Motor neuron (in vitro differentiated cells): ENCODE measurements at regions not wholly inside any gene's neighbourhood (a gene's known extent, or its start where the extent isn't known, plus 50 kb on each side); places are given as distances from the start of the nearest gene placed in this dataset.

ENCODE experiments used
- ATAC-seq, 8 experiments: fragments of 200-7000 bp; cut with Tn5 transposase; replicated peaks in 6 of 8; 2 replicates each; pipeline ENCODE4 v1.8.0; 2021; ENCODE audit warnings: mild to moderate bottlenecking in 8 of 8, moderate library complexity in 8 of 8
- H3K27ac ChIP-seq, 2 donors: fragments of 250-450 bp; sonication (Bioruptor Pico); 2 replicates each; pipeline ENCODE4 v1.9.0; 2021; ENCODE audit warnings: antibody characterized with exemption in 2 of 2, mild to moderate bottlenecking in 2 of 2, moderate library complexity in 1 of 2
- H3K4me1 ChIP-seq, 2 donors: fragments of 250-450 bp; sonication (Bioruptor Pico); replicated peaks in 1 of 2; 2 replicates each; pipeline ENCODE4 v1.6.1; 2021; ENCODE audit warnings: antibody characterized with exemption in 2 of 2, mild to moderate bottlenecking in 2 of 2, moderate library complexity in 1 of 2
- H3K4me3 ChIP-seq, 5 donors: fragments of 250-450 bp; sonication (Bioruptor Pico); 2 replicates each; pipeline ENCODE4 v1.9.0; 2021; ENCODE audit warnings: antibody characterized with exemption in 5 of 5, mild to moderate bottlenecking in 5 of 5, moderate library complexity in 4 of 5
- WGBS, 10 experiments: fragments of 450-650 bp; shearing (Covaris generic); methylation state at CpG; one replicate each; pipeline ENCODE4 v1.0.0; 2022; 5-methylcytosine and 5-hydroxymethylcytosine counted together
- in situ Hi-C, 9 experiments: fragments of 400-800 bp; cut with MboI; loops; one replicate each; pipeline ENCODE4 v1.15.0; 2021; ENCODE audit warnings: low sequenced_read_pairs in 9 of 9, low pct_unique_long_range_greater_than_20kb in 2 of 9; ENCODE audit not compliant: unreplicated experiment in 9 of 9

DNA sequence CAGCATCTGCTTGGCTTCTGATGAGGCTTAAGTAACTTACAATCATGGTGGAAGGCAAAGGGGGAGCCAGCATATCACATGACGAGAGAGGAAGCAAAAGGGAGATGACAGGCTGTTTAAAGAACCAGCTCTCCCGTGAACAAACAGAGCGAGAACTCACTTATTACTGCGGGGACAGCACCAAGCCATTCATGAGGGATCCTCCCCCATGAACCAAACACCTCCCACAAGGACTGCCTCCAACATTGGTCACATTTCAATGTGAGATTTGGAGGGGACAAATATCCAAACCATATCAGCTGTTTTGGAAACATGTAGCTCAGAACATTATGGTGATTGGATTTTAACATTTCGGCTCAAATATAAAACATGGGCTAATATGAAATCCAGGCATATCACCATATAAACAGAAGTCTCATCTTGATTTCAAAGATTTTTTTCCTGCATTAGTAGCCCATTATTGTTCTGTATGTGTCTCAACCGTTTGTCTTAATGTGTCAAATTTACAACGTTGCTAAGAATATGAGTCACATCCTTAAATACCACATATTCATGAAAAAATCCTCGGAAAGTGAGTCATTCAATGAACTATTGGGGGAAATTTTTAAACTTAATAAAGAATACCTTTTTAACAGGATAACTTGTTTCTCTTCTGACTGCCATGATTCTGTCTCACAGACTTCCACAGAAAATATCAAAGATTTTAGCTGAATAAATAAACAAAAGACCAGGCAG, 894.3 kb downstream of the TFAP2A start:
- peak in 4 of 8 experiments; percentile 38 to 91 (median 72) for ATAC-seq
- in situ Hi-C loops, result loop anchor here in 1 of 9 experiments (25.0 kb wide), 1 partner anchor 533 kb away; no protein-coding TSS in a partner anchor
- peaks cover 8 to 10% of the 10 kb centered on the region in 2 donors for H3K4me1 ChIP-seq
- H3K27ac ChIP-seq, result no peak overlapping the region
- H3K4me3 ChIP-seq, result no peak overlapping the region
- 8 to 89% (median 76%) methylated on average over 1 to 8 of the region's 8 CpGs for WGBS, 10 experiments

GRCh38 chr6:9518431-9518830, 896.4 kb downstream of the TFAP2A start:
- no peak overlapping the region for H3K27ac ChIP-seq
- no peak overlapping the region for H3K4me3 ChIP-seq
- in situ Hi-C loops, result loop anchor here in 1 of 9 experiments (25.0 kb wide), 1 partner anchor 531 kb away; no protein-coding TSS in a partner anchor
- H3K4me1 ChIP-seq, result peaks cover 8 to 10% of the 10 kb centered on the region in 2 donors
- no peak for ATAC-seq
- 67 to 100% (median 78%) methylated on average over 1 of the region's 1 CpG; no CpG with 5 or more reads in 3 of the 10 experiments for WGBS, 10 experiments

DNA sequence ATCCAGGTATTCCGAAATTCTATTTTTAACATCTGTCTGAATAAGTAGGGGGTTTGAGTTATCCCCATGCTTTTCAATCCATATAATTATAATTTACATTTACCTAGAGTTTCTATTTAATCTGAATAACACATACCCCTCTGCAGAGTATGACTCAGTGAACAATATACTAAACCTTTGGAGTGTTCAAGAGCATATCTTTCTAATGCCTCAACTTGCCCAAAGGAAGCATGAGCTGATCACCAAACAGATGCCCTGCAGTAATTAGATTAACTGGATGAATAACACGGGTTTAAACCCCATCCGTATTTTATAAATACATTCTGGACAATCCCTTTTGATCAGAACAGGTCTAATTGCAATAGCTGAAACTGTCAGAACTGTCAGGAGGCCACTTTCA, 897.1 kb downstream of the TFAP2A start:
- Histone ChIP-seq H3K4me3 (no peak overlapping the region), H3K27ac (no peak overlapping the region), H3K4me1 (peaks cover 8 to 10% of the 10 kb centered on the region in 2 donors)
- in situ Hi-C loops, result loop anchor here in 1 of 9 experiments (25.0 kb wide), 1 partner anchor 531 kb away; no protein-coding TSS in a partner anchor
- WGBS, 10 experiments, result 63 to 100% (median 87%) methylated on average over 1 to 3 of the region's 3 CpGs
- no peak for ATAC-seq

DNA sequence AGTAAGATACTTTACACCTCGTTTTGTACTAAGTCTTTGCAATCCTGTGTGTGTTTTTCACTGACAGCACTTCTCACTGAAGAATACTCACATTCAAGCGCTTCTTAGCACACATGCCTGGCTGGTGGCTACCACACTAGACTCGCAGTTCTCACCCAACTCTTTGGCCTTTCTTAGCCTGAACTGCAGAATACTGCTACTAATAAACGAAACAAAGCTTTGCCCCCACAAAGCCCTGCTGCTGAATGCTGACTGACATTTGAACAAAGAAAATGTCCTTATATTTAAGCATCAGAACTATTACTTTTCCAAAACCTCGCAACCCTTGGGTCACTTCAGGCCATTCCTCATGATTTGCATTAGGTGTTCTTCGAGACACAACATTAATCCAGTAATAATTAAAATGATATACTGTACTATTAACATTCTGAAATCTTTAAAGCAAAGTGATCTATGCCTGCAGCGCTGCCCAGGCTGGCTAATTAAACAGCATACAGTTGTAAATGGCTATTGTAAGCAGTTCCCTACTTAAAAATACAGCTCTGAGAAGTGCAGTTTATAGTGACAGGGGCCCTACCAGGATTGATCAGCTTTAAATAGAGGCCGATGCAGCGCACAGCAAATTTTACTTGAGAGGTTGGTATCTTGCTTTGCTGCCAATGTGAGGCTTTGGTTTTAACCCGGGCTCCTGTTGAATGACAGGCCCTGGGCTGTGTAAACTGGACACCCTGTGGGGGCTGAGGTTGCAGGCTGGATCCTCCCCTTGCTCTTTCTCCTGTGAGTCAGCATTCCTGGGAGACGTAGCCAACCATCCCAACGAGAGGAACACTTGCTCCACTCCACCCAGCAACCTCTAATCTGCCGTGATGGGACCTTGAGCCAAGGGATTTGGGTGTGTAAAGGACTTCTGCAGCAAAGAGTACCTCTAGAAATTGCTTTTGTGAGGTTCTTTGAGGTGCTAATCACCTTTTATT, 899.0 kb downstream of the TFAP2A start:
- Histone ChIP-seq H3K4me1 (peaks cover 8 to 10% of the 10 kb centered on the region in 2 donors), H3K27ac (no peak overlapping the region), H3K4me3 (no peak overlapping the region)
- peak in 7 of 8 experiments; percentile 79 to 95 (median 91) for ATAC-seq
- 0 to 89% (median 40%) methylated on average over 1 to 13 of the region's 13 CpGs for WGBS, 10 experiments
- in situ Hi-C loops, result loop anchor here in 1 of 9 experiments (25.0 kb wide), 1 partner anchor 529 kb away; no protein-coding TSS in a partner anchor

DNA sequence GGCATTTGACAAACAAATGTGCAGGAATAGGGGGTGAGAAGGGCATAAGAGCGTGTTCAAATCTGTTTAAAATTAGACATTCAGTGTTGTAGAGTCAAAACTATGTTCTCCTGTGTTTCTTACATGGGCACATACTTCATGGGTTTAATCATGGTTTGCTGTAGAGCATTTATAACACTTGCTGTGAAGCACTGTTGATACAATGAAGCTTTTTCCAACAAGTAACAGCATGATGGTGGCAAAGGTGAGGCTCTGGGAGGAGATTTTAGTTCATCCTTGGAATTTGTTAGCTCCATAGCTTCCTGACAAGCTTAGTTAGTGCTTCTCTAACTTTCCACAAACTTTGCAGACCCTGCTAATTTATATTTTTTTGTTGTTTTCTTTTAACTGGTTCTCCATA, 900.7 kb downstream of the TFAP2A start:
- Histone ChIP-seq H3K27ac (no peak overlapping the region), H3K4me1 (peaks cover 8 to 10% of the 10 kb centered on the region in 2 donors), H3K4me3 (no peak overlapping the region)
- ATAC-seq, result no peak
- in situ Hi-C loops, result loop anchor here in 1 of 9 experiments (25.0 kb wide), 1 partner anchor 527 kb away; no protein-coding TSS in a partner anchor
- 67 to 100% (median 100%) methylated on average over 1 of the region's 1 CpG; no CpG with 5 or more reads in 3 of the 10 experiments for WGBS, 10 experiments

DNA sequence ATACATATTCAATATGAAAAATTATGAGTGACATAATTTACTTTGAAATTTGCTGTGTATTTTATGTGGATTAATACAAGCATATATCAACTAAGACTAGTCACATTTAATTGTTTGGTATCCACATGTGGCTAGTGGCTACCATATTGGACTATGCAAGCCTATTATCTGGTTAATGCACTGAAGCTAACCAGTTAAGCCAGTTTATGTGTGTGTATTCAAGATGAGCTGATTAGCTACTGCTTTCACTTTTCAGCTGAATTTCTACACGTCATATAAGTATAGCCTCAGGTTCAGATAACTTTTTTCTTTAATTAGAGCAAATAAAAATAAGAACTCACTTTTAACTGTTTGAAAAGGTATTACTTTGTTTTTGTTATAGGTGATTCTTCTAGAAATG, 903.7 kb downstream of the TFAP2A start:
- 60 to 100% (median 84%) methylated on average over 1 of the region's 1 CpG; no CpG with 5 or more reads in 2 of the 10 experiments for WGBS, 10 experiments
- H3K4me3 ChIP-seq, result no peak overlapping the region
- H3K4me1 ChIP-seq, result peaks cover under 1 to 5% of the 10 kb centered on the region in 2 donors
- in situ Hi-C loops, result loop anchor here in 1 of 9 experiments (25.0 kb wide), 1 partner anchor 524 kb away; no protein-coding TSS in a partner anchor
- H3K27ac ChIP-seq, result no peak overlapping the region
- ATAC-seq, result no peak

GRCh38 chr6:9507136-9507895, 907.6 kb downstream of the TFAP2A start:
- ATAC-seq, result no peak
- WGBS, 10 experiments, result 76 to 100% (median 88%) methylated on average over 1 to 6 of the region's 6 CpGs; no CpG with 5 or more reads in 2 of the 10 experiments
- no peaks in the 10 kb centered on the region for H3K4me1 ChIP-seq
- in situ Hi-C loops, result loop anchor here in 1 of 9 experiments (25.0 kb wide), 1 partner anchor 520 kb away; no protein-coding TSS in a partner anchor
- no peak overlapping the region for H3K27ac ChIP-seq
- H3K4me3 ChIP-seq, result no peak overlapping the region

GRCh38 chr6:9504191-9504590, 910.7 kb downstream of the TFAP2A start:
- in situ Hi-C loops, result loop anchor here in 1 of 9 experiments (25.0 kb wide), 1 partner anchor 517 kb away; no protein-coding TSS in a partner anchor
- no peak overlapping the region for H3K27ac ChIP-seq
- H3K4me3 ChIP-seq, result no peak overlapping the region
- ATAC-seq, result no peak
- WGBS, 10 experiments, result 69 to 100% (median 90%) methylated on average over 1 to 2 of the region's 2 CpGs; no CpG with 5 or more reads in 1 of the 10 experiments
- no peaks in the 10 kb centered on the region for H3K4me1 ChIP-seq

- H3K4me1 ChIP-seq, result no peaks in the 10 kb centered on the region
- in situ Hi-C loops, result loop anchor here in 1 of 9 experiments (25.0 kb wide), 1 partner anchor 516 kb away; no protein-coding TSS in a partner anchor
- 36 to 83% (median 50%) methylated on average over 1 to 7 of the region's 7 CpGs for WGBS, 10 experiments
- no peak overlapping the region for H3K4me3 ChIP-seq
- ATAC-seq, result peak in 3 of 8 experiments; percentile 44 to 66 (median 62)
- no peak overlapping the region for H3K27ac ChIP-seq
Measured at GRCh38 chr6:9503111-9503761, 911.6 kb downstream of the TFAP2A start.

DNA sequence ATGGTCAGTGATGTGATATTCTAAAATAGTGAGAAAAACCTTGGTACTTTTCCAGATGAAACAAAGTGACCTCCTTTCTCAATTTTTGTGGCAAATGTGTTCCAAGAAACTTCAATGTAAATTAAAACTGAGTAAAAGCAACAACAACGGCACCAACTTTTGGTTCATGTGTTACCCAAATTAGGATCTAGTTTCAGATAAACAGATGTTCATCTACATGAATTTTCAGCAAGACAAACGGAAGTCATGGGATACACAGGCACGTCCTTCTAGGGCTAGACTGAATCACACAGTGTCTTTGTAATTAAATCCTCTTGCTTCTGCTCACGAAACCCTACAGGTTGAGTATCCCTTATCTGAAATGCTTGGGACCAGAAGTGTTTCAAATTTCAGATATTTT, 915.2 kb downstream of the TFAP2A start:
- peak in 2 of 8 experiments; percentile 78 for ATAC-seq
- in situ Hi-C loops, result loop anchor here in 1 of 9 experiments (25.0 kb wide), 1 partner anchor 512 kb away; no protein-coding TSS in a partner anchor
- WGBS, 10 experiments, result 10 to 100% (median 83%) methylated on average over 1 to 4 of the region's 4 CpGs
- Histone ChIP-seq H3K4me3 (no peak overlapping the region), H3K4me1 (no peaks in the 10 kb centered on the region), H3K27ac (no peak overlapping the region)

DNA sequence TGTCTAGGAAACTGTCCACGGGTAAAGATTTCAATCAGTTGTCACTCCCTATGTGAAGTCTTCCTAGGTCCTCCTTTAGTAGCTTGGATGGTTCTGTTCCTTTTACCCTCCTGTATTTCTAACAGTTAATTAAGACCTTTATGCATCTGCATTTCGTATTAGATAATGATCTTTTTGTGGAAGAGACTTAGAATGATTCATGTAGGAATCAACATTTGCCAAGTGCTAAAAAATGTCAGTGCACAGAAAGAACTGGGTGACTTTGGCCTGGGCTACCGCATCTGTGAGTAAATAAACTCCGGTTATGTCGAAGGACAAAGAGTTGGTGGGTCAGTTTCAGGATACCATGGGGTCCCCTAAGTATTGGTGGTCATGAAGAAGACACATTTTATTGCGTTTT, 918.0 kb downstream of the TFAP2A start:
- in situ Hi-C loops, result no loop called here
- Histone ChIP-seq H3K4me3 (no peak overlapping the region), H3K4me1 (peaks cover 9 to 20% of the 10 kb centered on the region in 2 donors), H3K27ac (no peak overlapping the region)
- ATAC-seq, result no peak
- 48 to 97% (median 80%) methylated on average over 2 to 6 of the region's 6 CpGs; no CpG with 5 or more reads in 1 of the 10 experiments for WGBS, 10 experiments
